ENCODE measurements at regions not wholly inside any gene's neighbourhood (a gene's known extent, or its start where the extent isn't known, plus 50 kb on each side); places are given as distances from the start of the nearest gene placed in this dataset.

GRCh38 chr18:38454764-38455469 is 889.3 kb upstream of the CELF4 start:
- no peak overlapping the region for H3K23ac ChIP-seq (ENCODE audit: low read length in 2 of 2)
- no peak overlapping the region for H3K14ac ChIP-seq (ENCODE audit: low read length in 2 of 2)
- H2AFZ ChIP-seq (ENCODE audit: low read depth, low read length) = no peak overlapping the region
- H3K27me3 ChIP-seq (ENCODE audit: control insufficient read depth in 1 of 2, insufficient read depth in 1 of 2, low read length in 2 of 2) = no peaks in the 10 kb centered on the region
- H3K4me3 ChIP-seq (ENCODE audit: insufficient read depth in 1 of 2, low read depth in 1 of 2, low read length in 2 of 2) = no peak overlapping the region
- H2AK5ac ChIP-seq (ENCODE audit: low read length, severe bottlenecking) = no peak overlapping the region
- H3K4ac ChIP-seq (ENCODE audit: low read depth in 1 of 2, low read length in 2 of 2) = no peak overlapping the region
- no peak overlapping the region for H3K18ac ChIP-seq (ENCODE audit: low read depth in 1 of 2, low read length in 2 of 2)
- H2BK120ac ChIP-seq (ENCODE audit: low read depth, low read length) = no peak overlapping the region
- H2BK15ac ChIP-seq (ENCODE audit: low read depth, poor library complexity, severe bottlenecking) = no peak overlapping the region
- no peak overlapping the region for H3K4me2 ChIP-seq (ENCODE audit: low read length, poor library complexity, severe bottlenecking)
- no peak overlapping the region for H2BK12ac ChIP-seq (ENCODE audit: low read length in 2 of 2)
- H3K4me1 ChIP-seq (ENCODE audit: control insufficient read depth, insufficient read depth, low read depth, low read length) = no peaks in the 10 kb centered on the region
- H2BK5ac ChIP-seq (ENCODE audit: low read depth, low read length, poor library complexity, severe bottlenecking) = no peak overlapping the region
- no peak for DNase-seq
- no peak overlapping the region for H3K9ac ChIP-seq (ENCODE audit: low read length)
- H3K27ac ChIP-seq (ENCODE audit: low read length, poor library complexity, severe bottlenecking) = no peak overlapping the region
- no peak overlapping the region for H4K8ac ChIP-seq (ENCODE audit: low read length)
- 100% methylated on average over 1 of the region's 1 CpG for WGBS
- H3K79me1 ChIP-seq (replicated peaks; ENCODE audit: low read length, poor library complexity, severe bottlenecking) = no peaks in the 10 kb centered on the region
- no peaks in the 10 kb centered on the region for H3K36me3 ChIP-seq (ENCODE audit: control insufficient read depth in 1 of 2, insufficient read depth in 2 of 2, low read depth in 1 of 2, low read length in 2 of 2)
- H4K91ac ChIP-seq (ENCODE audit: low read length) = no peak overlapping the region
- no peaks in the 10 kb centered on the region for H3K9me3 ChIP-seq (ENCODE audit: control insufficient read depth, low read length)

- no peak overlapping the region for H3K14ac ChIP-seq (ENCODE audit: low read length in 2 of 2)
- H2BK12ac ChIP-seq (ENCODE audit: low read length in 2 of 2) = no peak overlapping the region
- H3K9me3 ChIP-seq (ENCODE audit: control insufficient read depth, low read length) = no peaks in the 10 kb centered on the region
- no peak overlapping the region for H3K4ac ChIP-seq (ENCODE audit: low read depth in 1 of 2, low read length in 2 of 2)
- no peak overlapping the region for H2BK5ac ChIP-seq (ENCODE audit: low read depth, low read length, poor library complexity, severe bottlenecking)
- H2AFZ ChIP-seq (ENCODE audit: low read depth, low read length) = no peak overlapping the region
- H3K4me1 ChIP-seq (ENCODE audit: control insufficient read depth, insufficient read depth, low read depth, low read length) = no peaks in the 10 kb centered on the region
- H3K27ac ChIP-seq (ENCODE audit: low read length, poor library complexity, severe bottlenecking) = no peak overlapping the region
- no peak overlapping the region for H2BK120ac ChIP-seq (ENCODE audit: low read depth, low read length)
- no peak overlapping the region for H2AK5ac ChIP-seq (ENCODE audit: low read length, severe bottlenecking)
- no peak overlapping the region for H3K18ac ChIP-seq (ENCODE audit: low read depth in 1 of 2, low read length in 2 of 2)
- 56% methylated on average over 3 of the region's 5 CpGs for WGBS
- DNase-seq = no peak
- H3K27me3 ChIP-seq (ENCODE audit: control insufficient read depth in 1 of 2, insufficient read depth in 1 of 2, low read length in 2 of 2) = no peaks in the 10 kb centered on the region
- no peak overlapping the region for H3K23ac ChIP-seq (ENCODE audit: low read length in 2 of 2)
- no peak overlapping the region for H4K8ac ChIP-seq (ENCODE audit: low read length)
- H4K91ac ChIP-seq (ENCODE audit: low read length) = no peak overlapping the region
- no peak overlapping the region for H3K9ac ChIP-seq (ENCODE audit: low read length)
- H3K4me3 ChIP-seq (ENCODE audit: insufficient read depth in 1 of 2, low read depth in 1 of 2, low read length in 2 of 2) = no peak overlapping the region
- no peak overlapping the region for H2BK15ac ChIP-seq (ENCODE audit: low read depth, poor library complexity, severe bottlenecking)
- H3K36me3 ChIP-seq (ENCODE audit: control insufficient read depth in 1 of 2, insufficient read depth in 2 of 2, low read depth in 1 of 2, low read length in 2 of 2) = no peaks in the 10 kb centered on the region
- no peak overlapping the region for H3K4me2 ChIP-seq (ENCODE audit: low read length, poor library complexity, severe bottlenecking)
- no peaks in the 10 kb centered on the region for H3K79me1 ChIP-seq (replicated peaks; ENCODE audit: low read length, poor library complexity, severe bottlenecking)
Measured at GRCh38 chr18:38453880-38454279, 888.3 kb upstream of the CELF4 start.

GRCh38 chr18:38450876-38451275 is 885.3 kb upstream of the CELF4 start:
- H2BK120ac ChIP-seq (ENCODE audit: low read depth, low read length) = no peak overlapping the region
- no peak overlapping the region for H2BK5ac ChIP-seq (ENCODE audit: low read depth, low read length, poor library complexity, severe bottlenecking)
- no peak overlapping the region for H2AK5ac ChIP-seq (ENCODE audit: low read length, severe bottlenecking)
- H3K23ac ChIP-seq (ENCODE audit: low read length in 2 of 2) = no peak overlapping the region
- no peak overlapping the region for H2BK15ac ChIP-seq (ENCODE audit: low read depth, poor library complexity, severe bottlenecking)
- H3K79me1 ChIP-seq (replicated peaks; ENCODE audit: low read length, poor library complexity, severe bottlenecking) = no peaks in the 10 kb centered on the region
- no peak overlapping the region for H3K4ac ChIP-seq (ENCODE audit: low read depth in 1 of 2, low read length in 2 of 2)
- no peak overlapping the region for H4K91ac ChIP-seq (ENCODE audit: low read length)
- no peak overlapping the region for H2AFZ ChIP-seq (ENCODE audit: low read depth, low read length)
- no peaks in the 10 kb centered on the region for H3K9me3 ChIP-seq (ENCODE audit: control insufficient read depth, low read length)
- H3K27me3 ChIP-seq (ENCODE audit: control insufficient read depth in 1 of 2, insufficient read depth in 1 of 2, low read length in 2 of 2) = no peaks in the 10 kb centered on the region
- no peak overlapping the region for H3K9ac ChIP-seq (ENCODE audit: low read length)
- no peak overlapping the region for H4K8ac ChIP-seq (ENCODE audit: low read length)
- no peaks in the 10 kb centered on the region for H3K4me1 ChIP-seq (ENCODE audit: control insufficient read depth, insufficient read depth, low read depth, low read length)
- H3K36me3 ChIP-seq (ENCODE audit: control insufficient read depth in 1 of 2, insufficient read depth in 2 of 2, low read depth in 1 of 2, low read length in 2 of 2) = no peaks in the 10 kb centered on the region
- peak; percentile 0 for DNase-seq
- H3K14ac ChIP-seq (ENCODE audit: low read length in 2 of 2) = no peak overlapping the region
- no peak overlapping the region for H2BK12ac ChIP-seq (ENCODE audit: low read length in 2 of 2)
- no peak overlapping the region for H3K18ac ChIP-seq (ENCODE audit: low read depth in 1 of 2, low read length in 2 of 2)
- no peak overlapping the region for H3K4me2 ChIP-seq (ENCODE audit: low read length, poor library complexity, severe bottlenecking)
- no peak overlapping the region for H3K4me3 ChIP-seq (ENCODE audit: insufficient read depth in 1 of 2, low read depth in 1 of 2, low read length in 2 of 2)
- WGBS = 11% methylated on average over 4 of the region's 4 CpGs
- H3K27ac ChIP-seq (ENCODE audit: low read length, poor library complexity, severe bottlenecking) = no peak overlapping the region

- no peak overlapping the region for H3K14ac ChIP-seq (ENCODE audit: low read length in 2 of 2)
- no peak overlapping the region for H3K4me2 ChIP-seq (ENCODE audit: low read length, poor library complexity, severe bottlenecking)
- H2BK5ac ChIP-seq (ENCODE audit: low read depth, low read length, poor library complexity, severe bottlenecking) = no peak overlapping the region
- H3K36me3 ChIP-seq (ENCODE audit: control insufficient read depth in 1 of 2, insufficient read depth in 2 of 2, low read depth in 1 of 2, low read length in 2 of 2) = no peaks in the 10 kb centered on the region
- no peak overlapping the region for H3K4ac ChIP-seq (ENCODE audit: low read depth in 1 of 2, low read length in 2 of 2)
- no peaks in the 10 kb centered on the region for H3K4me1 ChIP-seq (ENCODE audit: control insufficient read depth, insufficient read depth, low read depth, low read length)
- no peak overlapping the region for H3K9ac ChIP-seq (ENCODE audit: low read length)
- WGBS = 100% methylated on average over 1 of the region's 1 CpG
- no peak overlapping the region for H2AK5ac ChIP-seq (ENCODE audit: low read length, severe bottlenecking)
- no peak overlapping the region for H2BK120ac ChIP-seq (ENCODE audit: low read depth, low read length)
- H2BK12ac ChIP-seq (ENCODE audit: low read length in 2 of 2) = no peak overlapping the region
- H3K79me1 ChIP-seq (replicated peaks; ENCODE audit: low read length, poor library complexity, severe bottlenecking) = no peaks in the 10 kb centered on the region
- no peak overlapping the region for H3K23ac ChIP-seq (ENCODE audit: low read length in 2 of 2)
- no peak overlapping the region for H3K18ac ChIP-seq (ENCODE audit: low read depth in 1 of 2, low read length in 2 of 2)
- no peaks in the 10 kb centered on the region for H3K9me3 ChIP-seq (ENCODE audit: control insufficient read depth, low read length)
- H4K8ac ChIP-seq (ENCODE audit: low read length) = no peak overlapping the region
- no peak overlapping the region for H3K27ac ChIP-seq (ENCODE audit: low read length, poor library complexity, severe bottlenecking)
- no peak overlapping the region for H4K91ac ChIP-seq (ENCODE audit: low read length)
- H2AFZ ChIP-seq (ENCODE audit: low read depth, low read length) = no peak overlapping the region
- no peak overlapping the region for H3K4me3 ChIP-seq (ENCODE audit: insufficient read depth in 1 of 2, low read depth in 1 of 2, low read length in 2 of 2)
- no peak overlapping the region for H2BK15ac ChIP-seq (ENCODE audit: low read depth, poor library complexity, severe bottlenecking)
- no peaks in the 10 kb centered on the region for H3K27me3 ChIP-seq (ENCODE audit: control insufficient read depth in 1 of 2, insufficient read depth in 1 of 2, low read length in 2 of 2)
- no peak for DNase-seq
Measured at GRCh38 chr18:38445804-38446145, 880.2 kb upstream of the CELF4 start.
